HG02885 (cell line): ENCODE measurements at regions not wholly inside any gene's neighbourhood (a gene's known extent, or its start where the extent isn't known, plus 50 kb on each side); places are given as distances from the start of the nearest gene placed in this dataset.

Experiments
- ATAC-seq: cut with Tn5 transposase; IDR thresholded peaks from one replicate; pipeline ENCODE4 v1.9.1; 2021; ENCODE audit warnings: mild to moderate bottlenecking; ENCODE audit not compliant: unreplicated experiment, poor library complexity

DNA sequence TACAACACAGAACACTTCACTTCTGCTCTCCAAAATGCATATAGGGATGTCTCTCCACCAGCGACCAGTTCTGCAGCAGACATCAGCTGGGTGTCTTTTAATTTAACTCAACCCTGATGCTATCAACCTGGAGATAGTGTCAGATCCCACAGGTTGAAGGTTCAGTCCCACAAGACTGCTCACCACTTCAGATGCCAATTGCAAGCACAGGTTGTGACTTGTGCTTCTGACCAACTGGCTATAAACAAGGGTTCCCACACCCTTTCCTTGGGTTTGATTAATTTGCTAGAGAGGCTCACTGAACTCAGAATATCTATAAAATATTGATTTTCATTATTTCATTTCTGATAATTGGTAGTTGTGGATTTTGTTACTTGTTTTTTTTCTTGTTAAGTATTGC is 177.4 kb upstream of the HS3ST1 start:
- ATAC-seq = no peak

DNA sequence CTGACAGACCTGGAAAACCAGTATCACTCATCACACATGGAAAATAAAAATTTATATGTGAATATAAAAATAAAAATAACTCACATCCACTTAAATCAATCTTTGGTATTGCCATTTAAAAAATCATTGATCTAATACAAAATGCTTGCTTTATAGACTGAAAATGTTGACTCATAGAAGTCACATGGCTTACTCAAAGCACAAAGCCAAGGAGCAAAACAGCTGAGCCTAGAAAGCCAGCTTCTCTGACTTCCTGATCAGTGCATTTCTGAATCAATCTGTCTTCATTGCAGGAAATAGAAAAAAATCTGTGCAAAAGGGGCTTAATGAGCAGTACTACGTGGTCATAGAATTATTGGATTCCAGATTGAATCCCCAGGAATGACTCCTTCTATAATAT is 176.9 kb upstream of the HS3ST1 start:
- no peak for ATAC-seq

DNA sequence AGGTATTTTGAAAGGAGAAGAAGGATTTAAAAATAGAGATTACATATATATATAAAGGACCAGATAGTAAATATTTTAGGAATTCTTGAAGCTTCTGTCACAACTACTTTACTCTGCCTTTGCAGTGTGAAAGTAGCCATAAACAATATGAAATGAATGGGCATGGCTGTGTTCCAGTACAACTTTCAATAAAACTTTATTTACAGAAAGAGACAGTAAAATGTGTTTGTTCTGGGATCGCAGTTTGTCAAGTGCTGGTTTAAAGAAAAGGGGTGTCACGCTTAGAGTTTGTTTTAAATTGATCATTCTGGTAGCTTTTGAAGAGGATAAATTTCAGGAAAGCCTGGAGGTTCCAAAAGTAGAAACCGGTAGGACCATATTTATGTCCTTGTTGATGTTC is 176.1 kb upstream of the HS3ST1 start:
- ATAC-seq = no peak

DNA sequence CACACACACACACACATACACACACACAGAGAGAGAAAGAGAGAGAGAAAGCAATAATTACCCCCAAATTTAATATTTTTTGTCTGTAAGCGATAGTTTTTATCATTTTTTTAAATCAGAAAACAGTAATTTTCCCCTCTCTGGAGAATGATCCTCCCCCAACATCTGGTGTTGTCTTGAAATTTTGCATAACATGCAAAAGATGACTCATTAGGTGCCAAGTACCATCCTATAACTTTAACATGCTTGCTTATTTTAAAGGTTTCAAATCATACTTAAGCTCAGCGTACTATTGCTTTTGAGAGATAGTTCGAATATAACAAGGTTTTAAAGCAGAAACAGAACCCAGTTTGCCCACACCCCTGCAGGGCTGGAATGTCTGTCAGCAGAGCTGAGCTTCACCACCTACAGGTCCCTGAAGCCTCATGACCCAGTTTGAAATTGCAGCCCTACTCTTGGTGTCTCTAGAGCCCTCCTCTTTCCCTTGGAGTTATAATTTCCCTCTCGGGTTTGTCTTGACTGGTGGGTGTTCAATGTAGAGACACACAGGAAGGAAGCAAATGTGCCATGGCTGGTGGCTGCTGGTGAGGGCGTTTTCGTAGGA is 175.0 kb upstream of the HS3ST1 start:
- no peak for ATAC-seq

DNA sequence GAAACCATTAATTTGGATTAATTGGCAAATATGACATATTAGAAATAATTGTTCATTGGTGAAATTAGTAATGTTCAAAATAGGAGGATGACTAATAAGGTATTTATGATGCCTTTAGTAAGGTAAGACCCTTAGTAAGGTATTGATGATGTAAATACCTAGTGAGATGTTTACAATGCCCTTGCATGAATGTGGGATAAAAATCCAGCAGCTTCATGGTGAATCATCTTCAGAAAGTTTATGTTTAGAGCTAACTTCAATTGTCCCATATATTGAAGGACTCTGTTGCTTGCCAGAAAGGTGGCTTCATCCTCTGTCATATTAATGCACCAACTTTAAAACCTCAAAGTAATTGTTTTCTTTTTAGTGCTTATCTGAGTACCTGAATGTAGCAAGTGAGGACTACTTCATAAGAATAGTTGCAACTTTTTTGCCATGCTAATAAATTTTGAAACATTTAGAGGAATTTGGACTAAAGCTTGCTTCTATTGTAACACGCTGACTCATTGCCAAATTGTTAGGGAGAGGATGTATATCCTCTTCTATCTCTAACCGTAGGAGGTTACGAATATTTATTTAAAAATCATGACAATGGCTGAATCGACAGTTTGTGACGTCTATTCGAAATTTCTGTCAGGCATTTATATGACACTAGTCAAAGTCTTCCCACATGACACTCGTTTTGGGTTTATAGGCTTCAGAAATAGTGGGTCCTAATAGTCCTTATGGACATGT is 174.1 kb upstream of the HS3ST1 start:
- ATAC-seq = no peak

DNA sequence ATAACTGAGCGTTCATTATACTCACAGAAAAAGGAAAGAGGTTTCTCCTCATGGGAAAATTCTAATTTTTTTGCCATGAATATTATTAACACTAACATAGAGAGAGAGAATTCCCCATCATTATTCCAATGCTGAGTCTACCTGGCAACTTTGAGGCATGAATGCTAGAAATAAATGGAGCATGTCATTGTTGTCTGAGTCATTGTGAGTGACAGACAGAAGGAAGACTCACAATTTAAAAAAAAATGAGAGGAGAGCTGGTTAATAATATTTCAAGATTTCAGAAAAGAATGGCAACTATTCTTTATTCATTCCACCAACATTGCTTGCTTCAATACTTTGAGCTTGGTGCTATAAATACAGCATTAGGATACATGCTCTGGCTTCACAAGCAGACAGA is 170.4 kb upstream of the HS3ST1 start:
- ATAC-seq = no peak

DNA sequence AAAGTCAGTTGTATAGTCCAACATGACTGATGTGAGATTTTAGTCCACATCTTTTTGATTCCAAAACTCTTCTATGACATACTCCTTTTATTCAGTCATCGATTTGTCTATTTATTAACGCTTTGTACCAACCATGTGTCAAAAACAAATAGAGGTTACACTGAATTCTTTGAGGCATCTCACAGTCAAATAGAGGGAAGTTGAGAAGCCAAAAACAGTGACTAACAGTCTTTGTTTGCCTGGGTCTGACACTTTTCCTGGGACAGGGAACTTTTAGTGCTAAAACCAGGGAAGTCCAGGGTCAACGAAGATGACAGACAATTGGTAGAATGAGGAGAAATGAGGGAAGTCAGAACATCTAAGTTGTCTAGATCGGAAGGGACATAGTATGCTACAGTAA is 169.9 kb upstream of the HS3ST1 start:
- no peak for ATAC-seq

DNA sequence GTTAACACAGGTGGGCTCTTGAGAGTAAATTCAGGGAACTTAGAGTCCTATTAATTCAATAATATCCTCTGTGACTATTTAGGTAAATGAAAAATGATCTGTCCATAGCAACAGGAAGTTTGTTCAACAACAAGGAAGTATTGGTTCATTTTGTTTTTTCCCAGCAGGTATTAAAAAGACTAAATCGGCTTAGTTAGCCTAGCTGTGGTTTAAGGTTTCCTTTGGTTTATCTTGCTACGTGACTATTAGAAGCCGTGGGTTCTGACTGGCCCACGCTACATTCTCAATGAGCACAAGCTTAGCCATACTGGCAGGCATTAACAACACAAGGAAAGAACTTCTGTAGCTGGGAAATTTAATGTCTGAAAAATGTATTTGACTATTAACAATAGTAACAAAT is 168.8 kb upstream of the HS3ST1 start:
- no peak for ATAC-seq

DNA sequence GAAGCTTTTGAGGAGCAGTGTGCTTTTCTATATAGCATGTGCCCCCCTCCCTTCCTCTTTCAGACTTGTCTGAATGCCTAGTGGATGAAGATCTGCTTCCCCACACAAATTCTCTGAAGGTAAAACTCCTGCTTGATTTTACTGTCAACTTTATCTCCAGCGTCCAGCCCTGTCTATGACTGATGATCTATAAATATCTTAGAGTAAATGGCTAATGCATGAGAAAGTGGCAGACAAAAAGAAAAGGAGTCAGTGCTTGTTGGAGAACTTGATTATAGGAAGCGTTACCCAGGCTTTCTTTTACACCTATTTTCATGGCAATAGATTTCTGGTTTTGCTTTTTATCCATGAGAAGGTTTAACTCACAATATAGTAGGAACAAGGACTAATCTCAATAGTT is 168.3 kb upstream of the HS3ST1 start:
- ATAC-seq = no peak

DNA sequence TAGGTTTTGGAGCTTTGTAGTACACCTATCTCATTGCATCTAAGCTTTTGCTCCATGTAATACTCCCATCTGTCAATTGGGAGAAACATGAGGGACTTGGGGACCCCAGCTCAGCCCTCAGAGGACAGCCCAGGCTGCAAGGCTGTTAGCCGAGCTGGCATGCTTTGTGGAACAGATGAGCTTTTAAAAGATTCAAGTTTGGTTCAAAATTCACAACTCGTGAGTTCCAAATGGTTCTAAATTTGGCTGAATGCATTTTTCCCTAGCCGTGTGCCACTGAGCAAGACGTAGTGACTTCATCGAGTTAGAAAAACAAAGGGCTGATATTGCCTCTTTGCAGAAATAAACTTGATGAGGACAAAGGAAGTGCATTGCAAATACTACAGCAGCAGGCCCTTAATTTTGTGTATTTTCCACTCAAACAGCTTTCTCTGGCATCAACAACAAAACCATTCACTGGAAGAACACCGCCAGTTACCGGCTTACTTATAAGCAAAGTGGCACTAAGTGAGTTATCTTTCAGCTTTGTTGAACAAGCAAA is 165.0 kb upstream of the HS3ST1 start:
- ATAC-seq = no peak

DNA sequence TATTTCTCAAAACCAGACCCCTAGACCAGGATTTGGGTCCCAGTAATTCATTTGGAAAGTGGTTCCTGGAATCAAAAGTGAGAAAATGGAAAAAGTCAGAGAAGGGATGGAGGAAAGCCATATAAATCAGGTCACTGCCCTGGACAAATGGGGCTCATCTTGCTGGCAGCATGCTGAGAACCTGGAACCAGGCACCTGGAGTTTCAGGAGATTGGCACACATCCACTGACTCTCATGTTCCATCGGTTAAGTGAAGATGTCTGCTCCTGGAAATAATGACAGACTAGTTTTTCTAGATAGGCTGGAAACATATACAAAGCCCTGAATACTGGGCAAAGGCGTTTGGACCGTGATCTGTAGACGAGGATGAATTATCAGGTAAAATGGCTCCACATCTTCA is 163.6 kb upstream of the HS3ST1 start:
- ATAC-seq = no peak

DNA sequence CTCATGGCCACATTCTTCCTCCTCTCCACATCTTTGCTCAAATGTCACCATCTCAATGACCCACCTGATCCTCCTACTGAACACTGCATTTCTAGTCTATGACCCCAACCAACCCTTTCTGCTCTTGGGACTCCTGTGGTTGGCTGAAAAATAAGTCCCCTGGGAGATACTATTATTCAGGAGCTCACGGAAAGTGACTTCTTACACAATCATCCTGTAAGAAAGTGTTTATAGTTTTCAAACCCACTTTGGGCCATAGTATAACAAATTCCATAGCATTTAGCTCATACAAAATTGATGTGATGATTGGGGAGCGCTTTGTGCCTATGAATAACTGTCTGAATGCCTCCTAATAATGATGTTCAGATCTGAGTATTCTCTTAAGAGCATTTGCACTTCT is 161.4 kb upstream of the HS3ST1 start:
- no peak for ATAC-seq

DNA sequence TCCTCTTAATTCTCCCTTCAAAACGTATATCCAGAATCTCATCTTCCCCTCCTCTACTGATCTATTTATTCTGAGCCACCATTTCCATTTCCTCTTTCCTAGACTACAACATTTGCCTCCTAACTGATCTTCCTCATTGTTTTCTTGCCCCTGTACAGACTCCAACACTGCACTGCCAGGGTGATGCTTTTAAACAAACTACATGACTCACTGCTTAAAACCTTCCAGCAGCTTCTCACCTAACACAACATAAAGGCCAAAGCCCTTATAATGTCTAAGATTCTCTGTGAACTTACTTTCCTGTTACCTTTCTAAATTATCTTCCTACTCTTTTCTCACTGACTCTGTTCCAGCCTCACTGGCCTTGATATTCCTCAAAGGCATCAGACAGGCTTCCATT is 161.0 kb upstream of the HS3ST1 start:
- no peak for ATAC-seq

DNA sequence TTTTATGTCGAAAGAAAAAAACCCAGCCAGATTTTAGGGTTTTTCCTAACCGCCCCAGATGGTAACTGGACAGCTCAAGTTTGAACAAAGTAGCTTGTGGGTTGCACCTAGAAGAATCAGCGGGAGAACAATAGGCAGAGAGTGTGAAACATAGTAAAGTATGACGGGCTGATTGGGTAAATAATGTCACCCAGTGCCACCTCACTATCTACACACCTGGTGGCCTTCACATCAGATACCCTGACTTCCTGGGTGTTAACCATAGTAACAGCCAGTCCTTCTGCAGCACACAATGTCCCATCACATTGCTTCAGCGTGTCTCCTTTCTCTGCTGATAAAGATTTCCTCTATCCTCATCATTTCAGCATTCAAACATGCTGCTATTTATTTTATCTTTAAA is 159.1 kb upstream of the HS3ST1 start:
- ATAC-seq = no peak

DNA sequence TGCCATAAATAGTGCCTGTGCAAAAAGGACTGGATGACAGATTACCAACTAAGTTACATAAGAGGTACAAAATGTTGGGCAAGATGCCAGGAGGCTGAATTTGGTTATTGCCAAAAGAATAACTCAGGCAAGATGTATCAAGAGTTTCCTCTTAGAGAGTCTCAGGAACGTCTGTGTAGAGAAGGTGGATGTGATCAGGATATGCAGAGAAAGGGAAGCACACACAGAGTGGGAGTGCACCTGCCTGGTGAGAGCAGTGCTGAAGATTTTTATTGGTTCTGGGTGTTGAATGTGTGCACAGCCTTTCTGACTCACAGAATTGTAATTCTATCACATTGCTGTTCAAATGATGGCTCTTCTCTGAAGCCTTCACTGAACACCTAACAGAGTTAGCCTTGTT is 156.8 kb upstream of the HS3ST1 start:
- ATAC-seq = no peak

DNA sequence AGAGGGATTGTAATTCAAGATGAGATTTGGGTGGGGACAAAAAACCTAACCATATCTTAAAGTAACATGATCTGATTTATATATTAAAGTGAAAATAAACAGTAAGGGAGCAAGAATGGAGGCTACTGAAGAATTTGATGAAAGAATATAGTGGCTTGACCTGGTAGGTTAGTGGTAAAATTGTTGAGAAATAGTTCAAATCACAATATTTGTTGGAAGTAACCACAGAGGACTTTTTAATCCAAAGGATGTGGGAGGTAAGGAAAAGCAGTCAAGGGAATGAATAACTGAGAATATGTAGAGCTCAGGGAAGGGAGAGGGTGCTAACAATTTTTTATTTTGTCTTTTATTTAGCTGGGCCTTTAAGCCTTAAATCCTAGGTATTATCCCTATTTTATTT is 139.8 kb upstream of the HS3ST1 start:
- no peak for ATAC-seq

DNA sequence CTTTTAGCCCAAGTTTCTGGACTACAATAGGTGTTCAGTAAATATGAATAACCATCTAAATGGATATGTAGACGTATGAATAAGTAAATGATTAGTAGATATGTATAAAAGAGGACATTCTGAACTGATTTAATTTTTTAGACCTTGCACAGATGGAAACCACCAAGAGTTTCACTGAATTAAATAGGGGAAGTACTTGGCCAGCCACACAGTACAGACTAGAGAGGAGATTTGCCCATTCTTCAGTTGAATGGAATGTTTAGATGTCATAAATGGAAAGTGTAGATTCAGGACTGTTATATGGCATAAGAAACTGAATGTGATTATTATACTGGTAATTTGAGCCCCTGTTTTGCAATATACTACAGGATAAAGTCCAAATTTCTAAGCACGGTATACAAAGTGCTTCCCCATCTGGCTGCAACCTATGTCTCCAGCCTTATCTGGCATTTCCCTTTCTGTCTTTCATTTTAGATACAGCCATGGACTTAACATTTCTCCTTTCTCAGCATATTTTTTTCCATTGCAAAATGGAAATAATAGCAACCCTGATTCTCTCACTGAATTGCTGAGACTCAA is 137.8 kb upstream of the HS3ST1 start:
- peak; percentile 74 for ATAC-seq

DNA sequence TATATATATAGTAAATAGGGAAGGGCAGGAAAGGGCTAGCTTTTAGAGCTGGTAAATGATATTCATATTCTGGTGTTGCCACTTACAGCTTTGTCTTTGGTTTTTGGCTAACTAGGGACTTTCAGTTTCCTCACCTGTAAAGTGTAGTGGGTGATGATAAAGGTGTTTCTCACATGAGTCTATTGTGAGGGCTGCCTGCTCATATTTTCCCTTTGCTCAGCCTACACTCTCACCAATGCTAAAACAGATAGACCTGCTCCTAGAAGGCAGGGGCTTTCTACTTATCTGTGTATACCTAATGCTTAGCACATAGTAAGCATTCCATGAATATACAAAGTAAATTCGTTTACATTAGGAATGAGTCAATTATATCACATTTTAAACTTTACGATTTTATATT is 137.2 kb upstream of the HS3ST1 start:
- ATAC-seq = peak; percentile 65

DNA sequence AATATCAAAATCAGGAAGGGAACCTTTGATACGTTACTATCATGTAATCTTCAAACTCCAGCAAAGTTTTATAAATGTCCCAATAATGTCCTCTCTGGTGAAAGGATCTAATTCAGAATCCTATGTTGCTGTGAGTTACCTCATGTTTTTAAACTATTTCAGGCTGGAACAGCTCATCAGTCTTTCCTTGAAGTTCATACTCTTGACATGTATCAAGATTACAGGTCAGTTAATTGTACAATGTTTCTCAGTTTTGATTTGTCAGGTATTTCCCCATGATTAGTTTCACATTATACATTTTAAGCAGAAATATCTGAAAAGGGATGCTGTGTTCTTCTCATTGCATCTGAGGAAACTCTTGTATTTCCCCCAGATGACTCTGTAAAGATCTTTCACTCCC is 136.5 kb upstream of the HS3ST1 start:
- no peak for ATAC-seq

DNA sequence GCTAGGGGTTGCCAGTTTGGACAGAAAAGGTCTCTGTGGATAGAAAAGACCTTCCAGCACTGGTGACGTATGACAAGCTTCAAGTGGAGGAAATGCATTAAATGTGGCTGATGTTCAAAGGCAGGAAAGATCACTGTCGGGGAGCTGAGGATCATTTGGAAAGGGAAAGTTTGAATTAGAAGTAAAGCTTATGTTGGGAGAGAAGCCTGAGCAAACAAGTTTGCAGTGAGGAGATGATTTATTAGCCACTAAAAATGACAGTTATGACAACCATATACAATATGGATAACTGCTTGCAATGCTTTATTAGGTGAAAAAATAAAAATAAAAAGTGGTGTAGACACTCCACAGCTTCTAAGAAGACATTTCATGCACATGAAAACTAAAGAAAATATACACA is 135.3 kb upstream of the HS3ST1 start:
- ATAC-seq = no peak

DNA sequence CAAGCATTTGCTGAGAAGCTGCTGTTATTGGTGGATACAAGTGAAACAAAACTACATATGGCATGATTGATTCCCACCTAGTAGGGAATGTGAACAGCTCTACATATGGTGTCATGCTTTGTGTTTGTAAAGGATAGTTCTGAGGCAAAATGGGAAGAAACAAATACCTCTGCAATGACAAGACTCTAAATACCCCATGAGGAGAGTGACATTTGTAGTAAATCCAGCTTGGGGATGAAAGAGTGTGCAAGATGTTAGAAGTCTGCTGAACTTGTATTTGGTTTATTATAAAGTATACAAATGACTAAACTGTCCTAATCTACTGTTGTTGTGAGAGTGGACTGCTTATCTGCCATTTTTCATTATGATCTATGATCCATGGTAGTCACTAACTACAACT is 120.8 kb upstream of the HS3ST1 start:
- no peak for ATAC-seq

DNA sequence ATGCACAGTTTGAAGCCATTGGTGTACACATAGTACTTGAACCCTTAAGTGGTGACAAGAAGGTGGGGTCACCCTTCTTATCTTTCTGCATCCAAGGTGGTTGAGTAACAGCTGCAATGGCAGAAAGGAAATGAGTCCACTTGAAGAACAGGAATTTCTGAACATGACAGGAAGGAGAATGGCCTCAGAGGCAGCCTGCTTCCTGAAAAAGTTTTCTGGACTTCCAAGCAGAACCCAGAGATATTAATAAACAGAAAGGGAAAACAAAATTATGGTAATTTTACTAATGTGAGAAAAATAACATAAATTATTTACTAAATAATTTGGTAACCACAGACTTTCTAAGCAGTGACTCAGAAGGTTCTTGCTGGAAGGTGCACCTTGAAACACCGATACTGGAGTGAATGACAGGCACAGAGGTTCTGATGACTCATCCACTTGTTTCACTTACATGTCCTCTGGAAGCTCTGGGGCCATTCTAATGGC is 119.9 kb upstream of the HS3ST1 start:
- peak; percentile 74 for ATAC-seq
